ENCODE measurements at regions not wholly inside any gene's neighbourhood (a gene's known extent, or its start where the extent isn't known, plus 50 kb on each side); places are given as distances from the start of the nearest gene placed in this dataset.

GRCh38 chr20:11275740-11276139 lies 601.9 kb upstream of the JAG1 start:
- Histone ChIP-seq H3K4me1 (ENCODE audit: low read depth) (peaks cover 10% of the 10 kb centered on the region), H3K4me3 (no peak overlapping the region), H3K9me3 (ENCODE audit: low read depth) (no peaks in the 10 kb centered on the region), H3K27ac (no peak overlapping the region), H3K27me3 (no peaks in the 10 kb centered on the region), H3K36me3 (no peaks in the 10 kb centered on the region)
- DNase-seq (ENCODE audit: low read depth in 1 of 2, low spot score in 1 of 2): no peak
- no peak for TF ChIP-seq CTCF (IDR thresholded peaks at IDR 0.05; ENCODE audit: low read depth, low read length)

- peaks cover 4% of the 10 kb centered on the region for H3K4me1 ChIP-seq (ENCODE audit: low read depth)
- H3K27me3 ChIP-seq: no peaks in the 10 kb centered on the region
- H3K27ac ChIP-seq: no peak overlapping the region
- no peaks in the 10 kb centered on the region for H3K36me3 ChIP-seq
- no peak overlapping the region for H3K4me3 ChIP-seq
- DNase-seq (ENCODE audit: low read depth in 1 of 2, low spot score in 1 of 2): no peak
- no peaks in the 10 kb centered on the region for H3K9me3 ChIP-seq (ENCODE audit: low read depth)
- no peak for TF ChIP-seq CTCF (IDR thresholded peaks at IDR 0.05; ENCODE audit: low read depth, low read length)
These were observed 603.4 kb upstream of the JAG1 start for GRCh38 chr20:11277170-11277569.

- no peaks in the 10 kb centered on the region for H3K9me3 ChIP-seq (ENCODE audit: low read depth)
- H3K4me3 ChIP-seq: no peak overlapping the region
- no peak for DNase-seq (ENCODE audit: low read depth in 1 of 2, low spot score in 1 of 2)
- no peaks in the 10 kb centered on the region for H3K36me3 ChIP-seq
- TF ChIP-seq CTCF (IDR thresholded peaks at IDR 0.05; ENCODE audit: low read depth, low read length): no peak
- peaks cover 4% of the 10 kb centered on the region for H3K4me1 ChIP-seq (ENCODE audit: low read depth)
- H3K27ac ChIP-seq: no peak overlapping the region
- no peaks in the 10 kb centered on the region for H3K27me3 ChIP-seq
These were observed 604.1 kb upstream of the JAG1 start for GRCh38 chr20:11277858-11278257.

GRCh38 chr20:11278461-11278860 lies 604.7 kb upstream of the JAG1 start:
- no peaks in the 10 kb centered on the region for H3K27me3 ChIP-seq

GRCh38 chr20:11281240-11281639 lies 607.4 kb upstream of the JAG1 start:
- Histone ChIP-seq H3K36me3 (no peaks in the 10 kb centered on the region), H3K27me3 (no peaks in the 10 kb centered on the region), H3K4me3 (no peak overlapping the region), H3K4me1 (ENCODE audit: low read depth) (peaks cover 6% of the 10 kb centered on the region), H3K9me3 (ENCODE audit: low read depth) (no peaks in the 10 kb centered on the region), H3K27ac (no peak overlapping the region)
- no peak for DNase-seq (ENCODE audit: low read depth in 1 of 2, low spot score in 1 of 2)
- no peak for TF ChIP-seq CTCF (IDR thresholded peaks at IDR 0.05; ENCODE audit: low read depth, low read length)

More at GRCh38 chr20:11278461-11278860, 604.7 kb upstream of the JAG1 start:
- no peak for DNase-seq (ENCODE audit: low read depth in 1 of 2, low spot score in 1 of 2)
- no peaks in the 10 kb centered on the region for H3K36me3 ChIP-seq
- peaks cover 4% of the 10 kb centered on the region for H3K4me1 ChIP-seq (ENCODE audit: low read depth)
- H3K9me3 ChIP-seq (ENCODE audit: low read depth): no peaks in the 10 kb centered on the region
- no peak overlapping the region for H3K27ac ChIP-seq
- no peak for TF ChIP-seq CTCF (IDR thresholded peaks at IDR 0.05; ENCODE audit: low read depth, low read length)
- no peak overlapping the region for H3K4me3 ChIP-seq

GRCh38 chr20:11281768-11282167 lies 608.0 kb upstream of the JAG1 start:
- no peaks in the 10 kb centered on the region for H3K27me3 ChIP-seq
- DNase-seq (ENCODE audit: low read depth in 1 of 2, low spot score in 1 of 2): no peak
- no peak for TF ChIP-seq CTCF (IDR thresholded peaks at IDR 0.05; ENCODE audit: low read depth, low read length)
- H3K4me3 ChIP-seq: no peak overlapping the region
- H3K27ac ChIP-seq: no peak overlapping the region
- no peaks in the 10 kb centered on the region for H3K9me3 ChIP-seq (ENCODE audit: low read depth)
- peaks cover 6% of the 10 kb centered on the region for H3K4me1 ChIP-seq (ENCODE audit: low read depth)
- no peaks in the 10 kb centered on the region for H3K36me3 ChIP-seq
